Heart left ventricle (tissue), 16 donors: ENCODE measurements at regions not wholly inside any gene's neighbourhood (a gene's known extent, or its start where the extent isn't known, plus 50 kb on each side); places are given as distances from the start of the nearest gene placed in this dataset.

Experiments used
- ATAC-seq, 4 donors: fragments of 200-7000 bp; cut with Tn5 transposase; one replicate each; pipeline ENCODE4 v1.9.1; 2020 to 2022; ENCODE audit warnings: moderate library complexity in 4 of 4, mild to moderate bottlenecking in 3 of 4, moderate number of reproducible peaks in 1 of 4
- DNase-seq, 5 donors: peaks; one replicate each; pipeline ENCODE4 v3.0.0-alpha.2; 2020
- H3K27ac ChIP-seq, 12 donors: fragments of 200-600 bp; sonication (generic) in 4 of 12; one replicate each; pipeline versions ENCODE4 v1.5.0 to v1.8.0; 2016 to 2022; ENCODE audit warnings: mild to moderate bottlenecking in 2 of 12
- H3K27me3 ChIP-seq, 9 donors: fragments of 200-600 bp; sonication (generic) in 2 of 9; one replicate each; pipeline versions ENCODE4 v1.5.1 to v1.8.0; 2016 to 2022; ENCODE audit warnings: mild to moderate bottlenecking in 3 of 9
- H3K36me3 ChIP-seq, 9 donors: fragments of 200-600 bp; sonication (generic) in 2 of 9; one replicate each; pipeline versions ENCODE4 v1.5.0 to v1.8.0; 2018 to 2022; ENCODE audit warnings: mild to moderate bottlenecking in 2 of 9
- H3K4me1 ChIP-seq, 12 donors: fragments of 200-600 bp; sonication (generic) in 4 of 12; one replicate each; pipeline versions ENCODE4 v1.5.0 to v1.8.0; 2016 to 2022; ENCODE audit warnings: mild to moderate bottlenecking in 3 of 12
- H3K4me3 ChIP-seq, 12 donors: fragments of 200-600 bp; sonication (generic) in 4 of 12; one replicate each; pipeline versions ENCODE4 v1.5.0 to v1.8.0; 2017 to 2022; ENCODE audit warnings: mild to moderate bottlenecking in 9 of 12, moderate library complexity in 4 of 12
- H3K9me3 ChIP-seq, 12 donors: fragments of 200-600 bp; sonication (generic) in 4 of 12; one replicate each; pipeline versions ENCODE4 v1.5.0 to v1.8.0; 2016 to 2022; ENCODE audit warnings: mild to moderate bottlenecking in 1 of 12
- POLR2A ChIP-seq, 2 donors: fragments of 450-650 bp; IDR thresholded peaks; one replicate each; pipeline ENCODE4 v1.6.1; 2017; ENCODE audit warnings: antibody characterized with exemption in 2 of 2, mild to moderate bottlenecking in 2 of 2, moderate library complexity in 2 of 2
- WGBS, 4 donors: extraction: QIAGEN DNeasy Blood & Tissue Kit in 2 of 4; methylation state at CpG; one replicate each; pipeline versions ENCODE4 v1.1.5 to v1.1.7; 2013 to 2018; 5-methylcytosine and 5-hydroxymethylcytosine counted together
- intact Hi-C, 10 donors: fragments of 100-400 bp; cut with DNase I; formaldehyde crosslinking; loops; one replicate each; pipeline versions ENCODE4 v1.11.1 to v1.14.2; 2022
- TF ChIP-seq, protein P1 (sequence below), 12 donors: fragments of 200-600 bp; sonication (generic) in 4 of 12; IDR thresholded peaks; one replicate each; pipeline versions ENCODE4 v1.5.0 to v1.8.0; 2018 to 2022; ENCODE audit warnings: antibody characterized with exemption in 12 of 12, mild to moderate bottlenecking in 5 of 12
- donor health status: ischemic (EF 13 %, LVEDD 7.1; RV severe dilation, severe dysfunction).
- donor health status: healthy with polysubstance abuse.
- donor health status: DM: no; HTN: yes; CAD: no.
- donor health status: DM: no; HTN: no; CAD: no.
- donor health status: ischemic (EF 25% LVEDD 6.9; RV normal size, moderate dysfunction).
- donor health status: ischemic (EF 25% LVEDD 5.7; RV mildly dilated, moderate dysfunction).
- donor health status: healthy.
- donor health status: DM: yes; HTN: yes; CAD: no.
- donor health status: ischemic (EF 35%, LVEDD 5.7; RV mildly dilated, moderate dysfunction).
- donor health status: nonischemic (EF 11% LVEDD 7.7; RV severe dilation, severe dysfunction).
- donor health status: DM: yes; HTN: yes; CAD: no.
- donor health status: PGD.
- donor health status: ischemic (EF 29% LVEDD 5.4; RV normal size, mild dysfunction).
- donor health status: nonischemic (EF 23%, LVEDD 6.1; RV moderate dilation, normal function).

DNA sequence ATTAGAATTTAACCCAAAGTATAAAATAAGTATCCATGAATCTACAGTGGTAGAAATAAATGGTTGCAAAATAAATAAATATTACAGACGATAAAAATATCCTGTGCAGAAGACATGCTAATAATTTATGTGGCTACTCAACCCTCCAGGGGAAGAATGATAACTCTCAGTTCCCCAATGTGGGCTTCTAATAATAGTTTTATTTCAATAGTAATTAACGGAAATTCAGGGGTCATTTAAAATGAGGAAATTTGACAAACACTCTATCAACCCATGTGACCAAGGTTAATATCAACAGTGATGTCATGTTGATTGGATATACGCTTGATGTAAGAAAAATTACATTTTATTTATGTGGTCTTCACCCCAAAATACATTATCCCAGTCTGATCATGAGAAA lies 1082.6 kb upstream of the LRRTM3 start:
- Histone ChIP-seq H3K27ac (no peak overlapping the region), H3K36me3 (no peaks in the 10 kb centered on the region), H3K9me3 (no peaks in the 10 kb centered on the region), H3K4me1 (no peaks in the 10 kb centered on the region), H3K27me3 (no peaks in the 10 kb centered on the region), H3K4me3 (no peak overlapping the region)
- intact Hi-C loops = no loop called here
- no peak for TF ChIP-seq POLR2A (IDR thresholded peaks at IDR 0.05)
- TF ChIP-seq, protein P1, sequence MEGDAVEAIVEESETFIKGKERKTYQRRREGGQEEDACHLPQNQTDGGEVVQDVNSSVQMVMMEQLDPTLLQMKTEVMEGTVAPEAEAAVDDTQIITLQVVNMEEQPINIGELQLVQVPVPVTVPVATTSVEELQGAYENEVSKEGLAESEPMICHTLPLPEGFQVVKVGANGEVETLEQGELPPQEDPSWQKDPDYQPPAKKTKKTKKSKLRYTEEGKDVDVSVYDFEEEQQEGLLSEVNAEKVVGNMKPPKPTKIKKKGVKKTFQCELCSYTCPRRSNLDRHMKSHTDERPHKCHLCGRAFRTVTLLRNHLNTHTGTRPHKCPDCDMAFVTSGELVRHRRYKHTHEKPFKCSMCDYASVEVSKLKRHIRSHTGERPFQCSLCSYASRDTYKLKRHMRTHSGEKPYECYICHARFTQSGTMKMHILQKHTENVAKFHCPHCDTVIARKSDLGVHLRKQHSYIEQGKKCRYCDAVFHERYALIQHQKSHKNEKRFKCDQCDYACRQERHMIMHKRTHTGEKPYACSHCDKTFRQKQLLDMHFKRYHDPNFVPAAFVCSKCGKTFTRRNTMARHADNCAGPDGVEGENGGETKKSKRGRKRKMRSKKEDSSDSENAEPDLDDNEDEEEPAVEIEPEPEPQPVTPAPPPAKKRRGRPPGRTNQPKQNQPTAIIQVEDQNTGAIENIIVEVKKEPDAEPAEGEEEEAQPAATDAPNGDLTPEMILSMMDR (IDR thresholded peaks at IDR 0.05) = no peak
- 53 to 83% (median 73%) methylated on average over 3 of the region's 3 CpGs for WGBS, 4 donors
- ATAC-seq (no peak), DNase-seq (no peak)

DNA sequence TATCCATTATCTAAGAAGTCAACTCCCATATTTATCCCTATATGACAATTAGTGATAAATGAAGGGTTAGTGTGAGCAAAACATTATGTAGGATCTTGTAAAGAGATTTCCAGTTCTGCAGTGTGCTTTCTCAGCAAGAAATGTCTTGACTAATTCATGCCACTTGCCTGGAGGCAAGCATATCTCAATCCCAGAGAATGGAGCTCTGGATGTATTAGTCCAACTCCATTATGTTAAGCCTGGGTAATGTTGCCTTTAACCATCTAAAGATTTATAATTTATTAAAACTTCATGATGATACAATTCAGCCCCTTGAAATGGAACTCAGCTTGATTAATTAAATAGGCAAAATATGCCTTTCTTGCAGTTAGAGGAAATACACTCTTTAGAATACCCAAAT lies 1079.9 kb upstream of the LRRTM3 start:
- Histone ChIP-seq H3K27ac (no peak overlapping the region), H3K4me1 (no peaks in the 10 kb centered on the region), H3K9me3 (no peaks in the 10 kb centered on the region), H3K4me3 (no peak overlapping the region), H3K27me3 (no peaks in the 10 kb centered on the region), H3K36me3 (no peaks in the 10 kb centered on the region)
- intact Hi-C loops = no loop called here
- no peak for DNase-seq
- no peak for ATAC-seq
- TF ChIP-seq, protein P1 (IDR thresholded peaks at IDR 0.05) = no peak

DNA sequence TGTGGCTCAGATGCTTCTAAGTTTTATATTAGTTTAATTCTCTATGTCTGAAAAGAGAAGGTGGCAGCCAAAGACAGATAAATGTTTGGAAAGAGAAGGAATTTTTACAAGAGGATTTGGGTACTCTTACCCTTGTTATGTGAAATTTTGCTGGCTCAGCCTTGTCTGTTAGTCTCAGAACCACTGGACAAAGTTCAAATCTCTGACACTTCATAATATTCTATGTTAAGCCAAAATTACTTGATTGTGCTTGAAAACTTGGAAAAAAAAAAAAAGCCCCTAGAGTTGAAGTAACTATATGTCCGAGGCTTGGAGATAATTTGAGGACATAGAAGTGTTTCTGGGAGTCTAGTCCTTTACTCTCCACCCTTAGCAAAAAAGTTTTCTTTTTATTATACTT lies 1079.3 kb upstream of the LRRTM3 start:
- Histone ChIP-seq H3K27me3 (no peaks in the 10 kb centered on the region), H3K27ac (no peak overlapping the region), H3K9me3 (no peaks in the 10 kb centered on the region), H3K36me3 (no peaks in the 10 kb centered on the region), H3K4me1 (no peaks in the 10 kb centered on the region), H3K4me3 (no peak overlapping the region)
- no peak for DNase-seq
- WGBS, 4 donors = 63 to 82% (median 69%) methylated on average over 1 of the region's 1 CpG
- intact Hi-C loops = no loop called here
- TF ChIP-seq, protein P1 (IDR thresholded peaks at IDR 0.05) = no peak
- no peak for TF ChIP-seq POLR2A (IDR thresholded peaks at IDR 0.05)
- ATAC-seq = no peak

DNA sequence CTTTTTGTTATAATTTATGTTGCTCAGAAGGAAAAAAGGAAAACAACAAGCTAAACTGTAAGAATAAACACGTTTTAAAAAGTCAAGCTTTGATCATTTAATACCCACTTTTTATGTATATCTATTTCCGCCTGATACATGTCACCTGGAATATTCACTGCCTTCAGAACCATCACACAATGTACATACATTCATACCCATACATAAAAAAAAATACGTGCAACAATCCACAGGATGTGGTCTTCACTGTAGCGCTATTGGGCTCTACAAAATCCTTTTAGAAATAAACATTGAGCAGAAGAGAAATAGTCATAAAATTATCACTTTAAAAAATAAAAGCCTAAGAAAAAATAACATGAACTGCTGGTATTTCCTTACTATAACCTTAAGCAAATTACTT lies 1078.9 kb upstream of the LRRTM3 start:
- intact Hi-C loops = no loop called here
- no peaks in the 10 kb centered on the region for H3K36me3 ChIP-seq

More for the DNA sequence above, 1078.9 kb upstream of the LRRTM3 start:
- Histone ChIP-seq H3K27ac (no peak overlapping the region), H3K9me3 (no peaks in the 10 kb centered on the region), H3K4me1 (no peaks in the 10 kb centered on the region), H3K4me3 (no peak overlapping the region), H3K27me3 (no peaks in the 10 kb centered on the region)
- TF ChIP-seq, protein P1 (IDR thresholded peaks at IDR 0.05) = no peak
- no peak for TF ChIP-seq POLR2A (IDR thresholded peaks at IDR 0.05)
- DNase-seq (no peak), ATAC-seq (no peak)
- WGBS, 4 donors = 43 to 74% (median 64%) methylated on average over 4 of the region's 4 CpGs
